ENCODE measurements at regions not wholly inside any gene's neighbourhood (a gene's known extent, or its start where the extent isn't known, plus 50 kb on each side); places are given as distances from the start of the nearest gene placed in this dataset.

DNA sequence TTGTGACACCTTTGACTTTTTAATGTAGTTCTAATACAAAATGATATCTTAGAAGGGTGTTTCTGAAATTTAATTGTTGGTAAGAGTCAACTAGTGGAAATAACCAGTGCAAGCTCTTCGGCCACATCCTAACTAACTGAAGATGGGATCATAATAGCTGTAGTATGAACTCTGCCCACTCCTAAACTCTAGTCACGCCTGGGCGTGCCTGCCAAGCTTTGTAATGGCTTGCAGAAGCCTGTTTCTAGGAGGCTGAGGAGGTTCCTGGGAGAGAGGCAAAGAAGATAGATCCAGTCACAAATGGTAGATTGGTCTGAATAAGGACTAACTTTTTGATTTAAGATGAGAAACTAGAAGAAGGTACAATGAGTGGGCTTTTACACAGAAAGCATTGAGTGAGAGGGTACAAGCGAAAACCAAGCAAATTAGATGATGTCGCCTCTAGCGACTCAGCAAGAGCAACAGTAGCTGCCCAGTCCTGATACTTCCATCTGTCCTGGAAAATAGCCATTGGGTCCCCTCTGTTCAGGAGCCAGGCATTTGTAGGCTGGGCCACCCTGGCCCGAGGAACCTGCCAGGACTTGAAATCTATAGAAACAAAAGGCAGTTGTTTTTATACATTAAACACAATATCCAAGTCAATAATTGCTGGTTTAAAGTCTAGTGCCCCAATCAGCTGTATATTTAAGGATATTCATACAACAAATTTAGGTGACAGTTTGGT lies 148.8 kb downstream of the SLC38A4 start:
- no peak for DNase-seq (ENCODE audit: extremely low spot score in 2 of 2)
- no peaks in the 10 kb centered on the region for H3K36me3 ChIP-seq
- peak overlapping the region; percentile 40 for H3K27ac ChIP-seq

DNA sequence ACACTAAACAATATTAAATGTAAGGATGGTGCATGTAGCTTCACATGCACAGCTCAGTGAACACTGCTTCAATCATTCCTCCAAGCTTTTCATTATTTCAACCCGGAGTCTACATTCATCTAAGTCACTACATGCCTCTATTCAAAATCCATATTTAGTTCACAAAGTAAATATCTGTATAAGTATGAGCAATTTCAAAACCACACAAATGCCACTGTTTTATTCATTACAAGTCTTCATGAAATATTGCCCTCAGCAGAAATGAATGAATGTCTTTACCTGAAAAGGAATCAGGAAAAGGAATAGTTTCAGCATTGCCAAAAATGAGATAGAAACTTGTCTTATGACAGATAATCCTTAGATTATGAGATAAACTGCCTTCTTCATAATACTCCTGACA lies 149.4 kb downstream of the SLC38A4 start:
- Histone ChIP-seq H3K9me3 (no peaks in the 10 kb centered on the region), H3K4me3 (no peak overlapping the region), H3K27ac (peak overlapping the region; percentile 49), H3K4me1 (peaks cover 24% of the 10 kb centered on the region), H3K27me3 (no peaks in the 10 kb centered on the region), H3K36me3 (no peaks in the 10 kb centered on the region)
- TF ChIP-seq POLR2AphosphoS5 (IDR thresholded peaks at IDR 0.05; ENCODE audit: insufficient read depth in 1 of 2, low read depth in 1 of 2) (no peak), POLR2A (IDR thresholded peaks at IDR 0.05) (no peak)
- TF ChIP-seq, protein P1, sequence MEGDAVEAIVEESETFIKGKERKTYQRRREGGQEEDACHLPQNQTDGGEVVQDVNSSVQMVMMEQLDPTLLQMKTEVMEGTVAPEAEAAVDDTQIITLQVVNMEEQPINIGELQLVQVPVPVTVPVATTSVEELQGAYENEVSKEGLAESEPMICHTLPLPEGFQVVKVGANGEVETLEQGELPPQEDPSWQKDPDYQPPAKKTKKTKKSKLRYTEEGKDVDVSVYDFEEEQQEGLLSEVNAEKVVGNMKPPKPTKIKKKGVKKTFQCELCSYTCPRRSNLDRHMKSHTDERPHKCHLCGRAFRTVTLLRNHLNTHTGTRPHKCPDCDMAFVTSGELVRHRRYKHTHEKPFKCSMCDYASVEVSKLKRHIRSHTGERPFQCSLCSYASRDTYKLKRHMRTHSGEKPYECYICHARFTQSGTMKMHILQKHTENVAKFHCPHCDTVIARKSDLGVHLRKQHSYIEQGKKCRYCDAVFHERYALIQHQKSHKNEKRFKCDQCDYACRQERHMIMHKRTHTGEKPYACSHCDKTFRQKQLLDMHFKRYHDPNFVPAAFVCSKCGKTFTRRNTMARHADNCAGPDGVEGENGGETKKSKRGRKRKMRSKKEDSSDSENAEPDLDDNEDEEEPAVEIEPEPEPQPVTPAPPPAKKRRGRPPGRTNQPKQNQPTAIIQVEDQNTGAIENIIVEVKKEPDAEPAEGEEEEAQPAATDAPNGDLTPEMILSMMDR (IDR thresholded peaks at IDR 0.05) = no peak
- DNase-seq (ENCODE audit: extremely low spot score in 2 of 2) = no peak
- intact Hi-C loops (cut with DNase I) = no loop called here

More for the DNA sequence above, 148.8 kb downstream of the SLC38A4 start:
- Histone ChIP-seq H3K27me3 (no peaks in the 10 kb centered on the region), H3K4me1 (peaks cover 24% of the 10 kb centered on the region), H3K4me3 (no peak overlapping the region), H3K9me3 (no peaks in the 10 kb centered on the region)
- TF ChIP-seq POLR2AphosphoS5 (IDR thresholded peaks at IDR 0.05; ENCODE audit: insufficient read depth in 1 of 2, low read depth in 1 of 2) = no peak
- TF ChIP-seq POLR2A (IDR thresholded peaks at IDR 0.05) = no peak
- TF ChIP-seq, protein P1 (IDR thresholded peaks at IDR 0.05) = no peak
- intact Hi-C loops (cut with DNase I) = no loop called here

DNA sequence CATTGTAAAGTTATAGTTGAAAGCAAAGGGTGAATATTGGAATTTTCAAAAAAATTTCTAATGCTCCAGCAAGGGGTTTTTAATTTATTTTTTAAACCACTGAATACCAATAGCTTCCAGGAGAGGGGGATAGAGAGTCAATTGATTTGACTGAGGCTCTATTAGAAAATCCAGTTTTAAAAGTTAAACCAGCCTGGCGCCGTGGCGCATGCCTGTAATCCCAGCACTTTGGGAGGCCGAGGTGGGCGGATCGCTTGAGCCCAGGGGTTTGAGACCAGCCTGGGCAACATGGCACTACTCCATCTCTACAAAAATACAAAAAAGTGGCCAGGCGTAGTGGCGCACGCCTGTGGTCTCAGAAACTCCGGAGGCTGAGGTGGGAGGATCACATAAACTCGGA lies 150.1 kb downstream of the SLC38A4 start:
- H3K27ac ChIP-seq = peak overlapping the region; percentile 49

DNA sequence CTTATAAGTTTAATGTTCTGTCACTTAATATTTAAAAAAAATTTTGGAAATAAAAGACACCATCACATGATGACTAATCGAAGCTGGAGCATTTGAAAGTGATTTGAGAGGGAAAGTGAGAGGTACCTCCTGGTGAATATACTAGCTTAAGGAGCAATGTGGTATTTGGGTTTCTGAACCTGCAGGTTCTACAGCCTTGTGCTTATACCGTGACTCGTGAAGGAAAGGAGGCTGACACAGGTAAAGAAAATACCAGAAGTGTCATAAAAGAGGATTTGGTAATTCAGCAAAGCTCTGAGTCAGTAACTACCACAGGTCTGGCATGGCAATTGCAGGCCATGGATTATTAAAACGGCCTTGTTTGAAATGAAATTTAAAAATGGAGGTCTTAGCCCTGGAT lies 151.0 kb downstream of the SLC38A4 start:
- Histone ChIP-seq H3K4me1 (peaks cover 21% of the 10 kb centered on the region), H3K4me3 (no peak overlapping the region), H3K27me3 (no peaks in the 10 kb centered on the region), H3K27ac (no peak overlapping the region), H3K9me3 (no peaks in the 10 kb centered on the region), H3K36me3 (no peaks in the 10 kb centered on the region)
- intact Hi-C loops (cut with DNase I) = no loop called here
- no peak for DNase-seq (ENCODE audit: extremely low spot score in 2 of 2)
- TF ChIP-seq POLR2AphosphoS5 (IDR thresholded peaks at IDR 0.05; ENCODE audit: insufficient read depth in 1 of 2, low read depth in 1 of 2) (peak in 1 of 2 donors; percentile 81), POLR2A (IDR thresholded peaks at IDR 0.05) (no peak)
- TF ChIP-seq, protein P1 (IDR thresholded peaks at IDR 0.05) = no peak

More for the DNA sequence above, 150.1 kb downstream of the SLC38A4 start:
- Histone ChIP-seq H3K36me3 (no peaks in the 10 kb centered on the region), H3K4me1 (peaks cover 24% of the 10 kb centered on the region), H3K27me3 (no peaks in the 10 kb centered on the region), H3K9me3 (no peaks in the 10 kb centered on the region), H3K4me3 (no peak overlapping the region)
- intact Hi-C loops (cut with DNase I) = no loop called here
- TF ChIP-seq, protein P1 (IDR thresholded peaks at IDR 0.05) = peak; percentile 35 to 68 (median 60)
- TF ChIP-seq POLR2AphosphoS5 (IDR thresholded peaks at IDR 0.05; ENCODE audit: insufficient read depth in 1 of 2, low read depth in 1 of 2) (peak in 1 of 2 donors; percentile 21), POLR2A (IDR thresholded peaks at IDR 0.05) (no peak)
- no peak for DNase-seq (ENCODE audit: extremely low spot score in 2 of 2)

DNA sequence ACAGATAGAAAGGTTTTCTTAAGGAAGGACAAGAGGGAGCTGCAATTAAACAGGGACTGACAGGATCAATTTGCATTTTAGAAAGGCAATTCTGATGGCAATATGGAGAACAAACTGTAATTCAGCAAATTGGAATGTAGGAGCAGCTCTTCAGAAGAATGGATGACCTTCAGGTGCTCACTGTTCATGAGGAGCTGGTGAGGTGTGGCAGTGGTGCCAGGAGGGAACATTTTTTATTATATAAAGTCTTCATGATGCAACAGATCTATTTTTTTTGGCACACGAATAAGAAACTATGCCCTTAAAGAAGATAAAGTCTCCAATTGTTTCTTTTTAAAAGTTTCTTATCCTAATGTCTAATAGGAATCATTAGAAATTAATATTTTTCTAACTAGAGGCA lies 151.7 kb downstream of the SLC38A4 start:
- TF ChIP-seq POLR2AphosphoS5 (IDR thresholded peaks at IDR 0.05; ENCODE audit: insufficient read depth in 1 of 2, low read depth in 1 of 2) (no peak), POLR2A (IDR thresholded peaks at IDR 0.05) (no peak)
- TF ChIP-seq, protein P1 (IDR thresholded peaks at IDR 0.05) = no peak
- H3K4me1 ChIP-seq = peaks cover 21% of the 10 kb centered on the region
- no peaks in the 10 kb centered on the region for H3K36me3 ChIP-seq
- no peak overlapping the region for H3K4me3 ChIP-seq
- DNase-seq (ENCODE audit: extremely low spot score in 2 of 2) = no peak
- no peaks in the 10 kb centered on the region for H3K27me3 ChIP-seq
- intact Hi-C loops (cut with DNase I) = no loop called here
- H3K27ac ChIP-seq = no peak overlapping the region
- H3K9me3 ChIP-seq = no peaks in the 10 kb centered on the region

Measured in vagina (tissue), 2 donors.